ENCODE measurements at regions not wholly inside any gene's neighbourhood (a gene's known extent, or its start where the extent isn't known, plus 50 kb on each side); places are given as distances from the start of the nearest gene placed in this dataset.

DNA sequence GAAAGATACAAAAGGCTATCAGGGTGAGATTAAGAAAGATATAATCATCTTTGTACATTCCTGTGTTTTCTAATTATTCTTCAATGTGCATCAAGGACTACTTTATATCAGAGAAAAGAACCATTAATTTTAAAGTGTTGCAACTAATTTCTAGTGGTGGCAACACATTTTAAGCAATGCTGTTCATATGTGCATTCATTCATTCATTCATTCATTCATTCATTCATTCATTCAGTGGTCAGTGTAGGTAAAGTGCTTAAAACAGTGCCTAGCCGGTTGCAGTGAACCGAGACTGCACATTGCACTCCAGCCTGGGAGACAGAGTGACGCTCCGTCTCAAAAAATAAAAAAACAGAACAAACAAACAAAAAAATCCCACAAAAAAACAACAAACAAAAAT is 155.7 kb upstream of the ZNF536 start:
- ATAC-seq = no peak
- H4K20me1 ChIP-seq (replicated peaks; ENCODE audit: control insufficient read depth, insufficient read depth, low read length) = no peaks in the 10 kb centered on the region
- in situ Hi-C loops (cut with MboI) = no loop called here

DNA sequence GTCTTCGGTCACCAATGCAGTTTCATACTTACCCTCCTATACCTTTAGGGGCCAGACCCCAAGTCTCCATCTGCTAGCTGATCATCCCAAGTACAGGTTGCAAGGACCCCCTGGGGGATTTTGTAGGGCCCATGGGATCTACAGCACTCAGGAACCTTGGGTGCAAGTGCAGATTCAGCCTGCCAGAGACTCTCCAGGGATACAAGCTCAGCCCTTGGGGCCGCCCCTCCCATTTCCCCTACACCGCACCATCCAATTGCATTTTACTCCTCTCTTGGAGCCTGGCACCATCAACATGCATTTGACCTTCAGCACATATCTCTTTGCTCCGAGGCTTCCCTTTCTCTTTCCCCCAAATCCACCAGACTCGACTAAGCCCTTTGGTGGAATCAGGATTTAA is 154.7 kb upstream of the ZNF536 start:
- ATAC-seq (no peak), FAIRE-seq (no peak), DNase-seq (ENCODE audit: extremely low read depth in 1 of 4, low spot score in 3 of 4) (no peak)
- Histone ChIP-seq H4K20me1 (replicated peaks; ENCODE audit: control insufficient read depth, insufficient read depth, low read length) (no peaks in the 10 kb centered on the region), H3K36me3 (ENCODE audit: control insufficient read depth, insufficient read depth, low read length) (no peaks in the 10 kb centered on the region), H3K27ac (ENCODE audit: extremely low read depth, low read depth, low read length) (no peak overlapping the region), H3K79me2 (ENCODE audit: control insufficient read depth, insufficient read depth, low read length) (no peaks in the 10 kb centered on the region), H3K9me1 (ENCODE audit: control insufficient read depth, insufficient read depth, low read length) (no peaks in the 10 kb centered on the region), H3K4me1 (replicated peaks in 1 of 2; ENCODE audit: control insufficient read depth in 2 of 2, insufficient read depth in 2 of 2, low read length in 2 of 2) (peaks cover 0 to 2% of the 10 kb centered on the region in 2 experiments; a peak in 1 of 5 replicates), H3K4me2 (ENCODE audit: insufficient read depth, low read length) (no peak overlapping the region), H3K9ac (ENCODE audit: insufficient read depth in 1 of 2, low read depth in 2 of 2, low read length in 2 of 2) (no peak overlapping the region), H3K27me3 (ENCODE audit: control insufficient read depth in 2 of 2, insufficient read depth in 2 of 2, low read length in 2 of 2) (peaks cover 0 to 23% of the 10 kb centered on the region in 2 experiments; a peak in 4 of 5 replicates), H3K9me3 (replicated peaks; ENCODE audit: control insufficient read depth, insufficient read depth, low read depth, low read length) (no peaks in the 10 kb centered on the region), H3K4me3 (no peak overlapping the region), H2AFZ (ENCODE audit: low read depth, low read length) (no peak overlapping the region)
- WGBS (ENCODE audit: insufficient coverage, low coverage, missing lambda C conversion rate) = 0% methylated on average over 5 of the region's 5 CpGs
- intact Hi-C loops (cut with micrococcal nuclease) (no loop called here), in situ Hi-C loops (cut with MboI) (no loop called here)
- TF ChIP-seq HMGN3 (IDR thresholded peaks at IDR 0.05; ENCODE audit: borderline replicate concordance, extremely low read depth, insufficient read length, low read depth, low read length) = no peak
- TF ChIP-seq, protein P1, sequence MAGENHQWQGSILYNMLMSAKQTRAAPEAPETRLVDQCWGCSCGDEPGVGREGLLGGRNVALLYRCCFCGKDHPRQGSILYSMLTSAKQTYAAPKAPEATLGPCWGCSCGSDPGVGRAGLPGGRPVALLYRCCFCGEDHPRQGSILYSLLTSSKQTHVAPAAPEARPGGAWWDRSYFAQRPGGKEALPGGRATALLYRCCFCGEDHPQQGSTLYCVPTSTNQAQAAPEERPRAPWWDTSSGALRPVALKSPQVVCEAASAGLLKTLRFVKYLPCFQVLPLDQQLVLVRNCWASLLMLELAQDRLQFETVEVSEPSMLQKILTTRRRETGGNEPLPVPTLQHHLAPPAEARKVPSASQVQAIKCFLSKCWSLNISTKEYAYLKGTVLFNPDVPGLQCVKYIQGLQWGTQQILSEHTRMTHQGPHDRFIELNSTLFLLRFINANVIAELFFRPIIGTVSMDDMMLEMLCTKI (IDR thresholded peaks at IDR 0.05; ENCODE audit: partially characterized antibody) = no peak
- TF ChIP-seq E4F1 (CRISPR knock-in tag; IDR thresholded peaks at IDR 0.05; ENCODE audit: borderline replicate concordance) = no peak
- BruUV-seq (replicated peaks) = no TSS peak
- ChIA-PET CTCF (ENCODE audit: low intra/inter-chr PET ratio) (no interaction called here), POLR2A (interaction anchor here (0.6 to 0.9 kb wide), 2 partner anchors 15 to 1805 kb away, joined by 3 read pairs; no protein-coding TSS in a partner anchor)

More for the DNA sequence above, 155.7 kb upstream of the ZNF536 start:
- no TSS peak for BruUV-seq (replicated peaks)
- Histone ChIP-seq H3K27ac (ENCODE audit: extremely low read depth, low read depth, low read length) (no peak overlapping the region), H3K4me3 (no peak overlapping the region), H3K36me3 (ENCODE audit: control insufficient read depth, insufficient read depth, low read length) (no peaks in the 10 kb centered on the region), H3K4me2 (ENCODE audit: insufficient read depth, low read length) (no peak overlapping the region), H3K4me1 (replicated peaks in 1 of 2; ENCODE audit: control insufficient read depth in 2 of 2, insufficient read depth in 2 of 2, low read length in 2 of 2) (no peaks in the 10 kb centered on the region), H3K9ac (ENCODE audit: insufficient read depth in 1 of 2, low read depth in 2 of 2, low read length in 2 of 2) (no peak overlapping the region), H2AFZ (ENCODE audit: low read depth, low read length) (no peak overlapping the region), H3K79me2 (ENCODE audit: control insufficient read depth, insufficient read depth, low read length) (no peaks in the 10 kb centered on the region), H3K9me1 (ENCODE audit: control insufficient read depth, insufficient read depth, low read length) (no peaks in the 10 kb centered on the region), H3K9me3 (replicated peaks; ENCODE audit: control insufficient read depth, insufficient read depth, low read depth, low read length) (no peaks in the 10 kb centered on the region), H3K27me3 (ENCODE audit: control insufficient read depth in 2 of 2, insufficient read depth in 2 of 2, low read length in 2 of 2) (peaks cover 0 to 24% of the 10 kb centered on the region in 2 experiments; a peak in 4 of 5 replicates)
- DNase-seq (ENCODE audit: extremely low read depth in 1 of 4, low spot score in 3 of 4) (no peak), FAIRE-seq (no peak)
- POLR2A ChIA-PET = no interaction called here
- intact Hi-C loops (cut with micrococcal nuclease) = no loop called here
- WGBS (ENCODE audit: insufficient coverage, low coverage, missing lambda C conversion rate) = 2% methylated on average over 4 of the region's 4 CpGs
- TF ChIP-seq SUPT5H (IDR thresholded peaks at IDR 0.05) = no peak
- no peak for TF ChIP-seq ETV5 (CRISPR knock-in tag; IDR thresholded peaks at IDR 0.05; ENCODE audit: low read depth)
- TF ChIP-seq TAF7 (tag; IDR thresholded peaks at IDR 0.05) = no peak
- TF ChIP-seq MYBL2 (IDR thresholded peaks at IDR 0.05; ENCODE audit: low read depth) = no peak
- TF ChIP-seq MYBL2 (CRISPR knock-in tag; IDR thresholded peaks at IDR 0.05; ENCODE audit: borderline replicate concordance) = no peak
- no peak for TF ChIP-seq ARNT (IDR thresholded peaks at IDR 0.05)
- peak; percentile 81; the same call in 1 of the 2 replicates for TF ChIP-seq ZNF24 (IDR thresholded peaks at IDR 0.05)
- CTCF ChIA-PET (ENCODE audit: low intra/inter-chr PET ratio) = no interaction called here

Measured in K562 (cell line).